OCI-LY7 (cell line): ENCODE measurements at regions not wholly inside any gene's neighbourhood (a gene's known extent, or its start where the extent isn't known, plus 50 kb on each side); places are given as distances from the start of the nearest gene placed in this dataset.

ENCODE experiments used
- BruUV-seq: library from RNA; stranded (reverse); fragments of 400-500 nt; replicated peaks from 2 replicates; lab custom pipeline; 2021; lab: Mats Ljungman, UMichigan
- CTCF ChIA-PET: fragments of 300-600 bp; sonication (Branson Sonifier 250); formaldehyde crosslinking; loops from one replicate; lab custom pipeline; 2022; ENCODE audit warnings: antibody characterized with exemption; ENCODE audit not compliant: unreplicated experiment; lab: Charles Lee
- POLR2A ChIA-PET: fragments of 300-600 bp; sonication (Branson Sonifier 250); formaldehyde crosslinking; loops from one replicate; lab custom pipeline; 2022; ENCODE audit warnings: antibody characterized with exemption; lab: Charles Lee
- DNase-seq: peaks from one replicate; pipeline ENCODE4 v3.0.0-alpha.2; 2015; ENCODE audit warnings: low spot score
- H2AFZ ChIP-seq: fragments of 200-600 bp; sonication (generic), shearing (Covaris generic); 2 replicates; pipeline ENCODE4 v1.6.1; 2014; ENCODE audit warnings: mild to moderate bottlenecking, antibody characterized with exemption, low read length, moderate library complexity
- H3K27ac ChIP-seq: fragments of 200-600 bp; sonication (generic); 2 replicates; pipeline ENCODE4 v1.5.1; 2014; ENCODE audit warnings: mixed run types, low read depth, mild to moderate bottlenecking, moderate library complexity, low read length, inconsistent platforms; ENCODE audit not compliant: poor library complexity, severe bottlenecking
- H3K36me3 ChIP-seq: fragments of 200-600 bp; sonication (generic); 2 replicates; pipeline ENCODE4 v1.6.1; 2014; ENCODE audit warnings: mild to moderate bottlenecking, antibody characterized with exemption, low read length, moderate library complexity, mixed read lengths; ENCODE audit not compliant: insufficient read depth
- H3K4me1 ChIP-seq: fragments of 200-600 bp; sonication (generic); 2 replicates; pipeline ENCODE4 v1.5.1; 2014; ENCODE audit warnings: mild to moderate bottlenecking, low read length; ENCODE audit not compliant: insufficient read depth, poor library complexity, severe bottlenecking
- H3K4me2 ChIP-seq: fragments of 200-600 bp; sonication (generic); 2 replicates; pipeline ENCODE4 v1.6.1; 2014; ENCODE audit warnings: mild to moderate bottlenecking, low read length
- H3K4me3 ChIP-seq: fragments of 200-600 bp; sonication (generic); 2 replicates; pipeline ENCODE4 v1.5.1; 2014; ENCODE audit warnings: mild to moderate bottlenecking, low read depth, low read length; ENCODE audit not compliant: poor library complexity, severe bottlenecking
- H3K79me2 ChIP-seq: fragments of 200-600 bp; sonication (generic); 2 replicates; pipeline ENCODE4 v1.6.1; 2016; ENCODE audit warnings: low read depth, mild to moderate bottlenecking, low read length, moderate library complexity, mixed read lengths; ENCODE audit not compliant: insufficient read depth
- H3K9me2 ChIP-seq: fragments of 200-600 bp; sonication (generic); 2 replicates; pipeline ENCODE4 v1.6.1; 2016; ENCODE audit warnings: mild to moderate bottlenecking, low read length, mixed read lengths; ENCODE audit not compliant: insufficient read depth
- H3K9me3 ChIP-seq: fragments of 200-600 bp; sonication (generic); 2 replicates; pipeline ENCODE4 v1.6.1; 2014; ENCODE audit warnings: mild to moderate bottlenecking, mixed run types, low read length, mixed read lengths
- H4K20me1 ChIP-seq: fragments of 200-600 bp; sonication (generic); 2 replicates; pipeline ENCODE4 v1.6.1; 2014; ENCODE audit warnings: mild to moderate bottlenecking, antibody characterized with exemption, low read length, moderate library complexity, mixed read lengths; ENCODE audit not compliant: insufficient read depth
- EZH2phosphoT487 ChIP-seq: fragments of 200-600 bp; sonication (generic); IDR thresholded peaks from 2 replicates; pipeline ENCODE4 v1.6.1; 2018; ENCODE audit warnings: low read depth, borderline replicate concordance, mild to moderate bottlenecking, mixed run types, antibody characterized with exemption, low read length, moderate library complexity, mixed read lengths
- intact Hi-C: fragments of 100-400 bp; cut with micrococcal nuclease; formaldehyde crosslinking; loops from one replicate; pipeline ENCODE4 v1.10.0; 2022; ENCODE audit not compliant: unreplicated experiment
- TF ChIP-seq, protein P1 (sequence below): fragments of 200-600 bp; sonication (generic); conservative IDR thresholded peaks from 2 replicates; pipeline ENCODE4 v1.5.1; 2014; ENCODE audit warnings: mild to moderate bottlenecking, antibody characterized with exemption, low read length, moderate library complexity, mixed read lengths

DNA sequence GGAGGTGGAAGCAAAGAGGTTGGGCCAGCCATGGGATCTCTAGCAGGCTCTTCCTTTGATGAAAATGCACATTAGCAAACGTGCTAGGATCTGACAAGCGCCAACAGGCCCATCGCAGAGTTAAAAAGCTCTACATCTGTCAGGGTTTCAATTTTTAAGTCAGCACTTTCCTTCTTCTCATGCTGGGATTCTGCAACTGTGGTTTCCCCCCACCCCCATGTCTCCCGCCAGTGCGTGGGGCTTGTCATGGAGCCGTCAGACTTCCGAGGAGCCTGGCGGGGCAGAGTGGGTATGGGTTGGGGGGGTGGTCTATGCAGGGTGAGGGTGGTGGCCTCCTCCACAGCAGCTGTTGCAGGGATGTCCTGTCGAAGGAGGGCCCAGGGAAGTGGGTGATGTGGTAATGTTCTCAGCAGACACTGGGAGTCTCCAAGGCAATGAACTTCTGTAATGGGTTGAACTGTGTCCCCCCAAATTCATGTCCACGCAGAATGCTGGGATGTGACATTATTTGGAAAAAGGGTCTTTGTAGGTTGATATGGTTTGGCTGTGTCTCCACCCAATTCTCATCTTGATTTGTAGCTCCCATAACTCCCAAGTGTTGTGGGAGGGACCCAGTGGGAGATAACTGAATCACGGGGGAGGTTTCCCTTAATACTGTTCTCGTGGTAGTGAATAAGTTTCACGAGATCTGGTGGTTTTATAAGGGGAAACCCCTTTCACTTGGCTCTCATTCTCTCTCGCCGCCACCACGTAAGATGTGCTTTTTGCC is 115.2 kb upstream of the MAP1LC3B2 start:
- no peak for DNase-seq
- intact Hi-C loops = no loop called here
- H2AFZ ChIP-seq = no peak overlapping the region
- no peak overlapping the region for H3K4me3 ChIP-seq
- ChIA-PET POLR2A (no interaction called here), CTCF (no interaction called here)
- H3K27ac ChIP-seq = no peak overlapping the region
- H3K4me1 ChIP-seq = no peaks in the 10 kb centered on the region
- no peak overlapping the region for H3K4me2 ChIP-seq
- no peak for TF ChIP-seq EZH2phosphoT487
- TF ChIP-seq, protein P1, sequence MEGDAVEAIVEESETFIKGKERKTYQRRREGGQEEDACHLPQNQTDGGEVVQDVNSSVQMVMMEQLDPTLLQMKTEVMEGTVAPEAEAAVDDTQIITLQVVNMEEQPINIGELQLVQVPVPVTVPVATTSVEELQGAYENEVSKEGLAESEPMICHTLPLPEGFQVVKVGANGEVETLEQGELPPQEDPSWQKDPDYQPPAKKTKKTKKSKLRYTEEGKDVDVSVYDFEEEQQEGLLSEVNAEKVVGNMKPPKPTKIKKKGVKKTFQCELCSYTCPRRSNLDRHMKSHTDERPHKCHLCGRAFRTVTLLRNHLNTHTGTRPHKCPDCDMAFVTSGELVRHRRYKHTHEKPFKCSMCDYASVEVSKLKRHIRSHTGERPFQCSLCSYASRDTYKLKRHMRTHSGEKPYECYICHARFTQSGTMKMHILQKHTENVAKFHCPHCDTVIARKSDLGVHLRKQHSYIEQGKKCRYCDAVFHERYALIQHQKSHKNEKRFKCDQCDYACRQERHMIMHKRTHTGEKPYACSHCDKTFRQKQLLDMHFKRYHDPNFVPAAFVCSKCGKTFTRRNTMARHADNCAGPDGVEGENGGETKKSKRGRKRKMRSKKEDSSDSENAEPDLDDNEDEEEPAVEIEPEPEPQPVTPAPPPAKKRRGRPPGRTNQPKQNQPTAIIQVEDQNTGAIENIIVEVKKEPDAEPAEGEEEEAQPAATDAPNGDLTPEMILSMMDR = no peak
- no peaks in the 10 kb centered on the region for H3K9me3 ChIP-seq
- H3K79me2 ChIP-seq = no peaks in the 10 kb centered on the region
- no peaks in the 10 kb centered on the region for H3K36me3 ChIP-seq
- no peaks in the 10 kb centered on the region for H3K9me2 ChIP-seq
- no peaks in the 10 kb centered on the region for H4K20me1 ChIP-seq
- BruUV-seq = no TSS peak

DNA sequence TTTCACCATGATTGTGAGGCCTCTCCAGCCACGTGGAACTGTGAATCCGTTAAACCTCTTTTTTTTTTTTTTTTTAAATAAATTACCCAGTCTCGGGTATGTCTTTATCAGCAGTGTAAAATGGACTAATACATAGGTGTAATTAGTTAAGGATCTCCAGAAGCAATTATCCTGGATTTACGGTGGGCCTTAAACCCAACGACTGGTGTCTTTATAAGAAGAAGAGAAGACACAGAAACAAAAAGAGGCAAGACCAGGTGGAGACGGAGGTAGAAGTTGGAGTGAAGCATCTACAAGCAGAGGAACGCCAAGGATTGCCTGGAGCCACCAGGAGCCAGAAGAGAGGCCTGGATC is 114.6 kb upstream of the MAP1LC3B2 start:
- no peaks in the 10 kb centered on the region for H3K9me3 ChIP-seq
- H3K36me3 ChIP-seq = no peaks in the 10 kb centered on the region
- H3K4me1 ChIP-seq = no peaks in the 10 kb centered on the region
- no peaks in the 10 kb centered on the region for H4K20me1 ChIP-seq
- no peaks in the 10 kb centered on the region for H3K79me2 ChIP-seq
- TF ChIP-seq EZH2phosphoT487 = no peak
- TF ChIP-seq, protein P1 = no peak
- H3K4me2 ChIP-seq = no peak overlapping the region
- DNase-seq = no peak
- POLR2A ChIA-PET = no interaction called here
- CTCF ChIA-PET = no interaction called here
- no peaks in the 10 kb centered on the region for H3K9me2 ChIP-seq
- intact Hi-C loops = no loop called here
- no TSS peak for BruUV-seq
- H3K27ac ChIP-seq = no peak overlapping the region
- H3K4me3 ChIP-seq = no peak overlapping the region
- no peak overlapping the region for H2AFZ ChIP-seq

DNA sequence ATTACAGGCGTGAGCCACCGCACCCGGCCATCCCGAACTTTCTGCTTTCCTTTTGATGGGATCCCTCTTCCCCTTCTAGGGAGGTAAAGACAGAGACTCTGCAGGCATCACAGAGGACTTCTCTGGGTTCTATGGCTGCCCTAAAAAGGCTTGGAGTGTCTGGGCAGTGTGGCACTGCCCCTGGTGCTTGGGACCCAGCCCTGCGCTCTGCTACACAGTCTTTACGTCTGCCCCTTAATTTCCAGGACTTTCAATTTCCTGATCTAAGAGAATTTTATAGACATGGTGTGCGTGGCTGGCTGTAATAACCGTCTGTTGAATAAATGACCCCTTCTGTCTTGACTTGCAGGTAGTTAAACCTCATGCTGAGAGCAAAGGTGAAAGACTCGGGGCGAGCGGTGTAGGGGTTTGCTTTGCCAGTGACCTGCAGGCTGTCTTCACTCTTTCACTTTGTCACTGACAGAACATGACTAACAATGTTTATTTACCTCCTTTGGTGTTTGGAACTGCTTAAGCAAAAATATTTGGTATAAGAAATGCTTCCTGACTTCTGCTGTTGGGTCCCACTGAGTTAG is 110.9 kb upstream of the MAP1LC3B2 start:
- TF ChIP-seq, protein P1 = no peak
- no peak for TF ChIP-seq EZH2phosphoT487
- no peak overlapping the region for H2AFZ ChIP-seq
- ChIA-PET CTCF (no interaction called here), POLR2A (no interaction called here)
- no peaks in the 10 kb centered on the region for H3K79me2 ChIP-seq
- no peaks in the 10 kb centered on the region for H3K36me3 ChIP-seq
- H3K27ac ChIP-seq = no peak overlapping the region
- no peak overlapping the region for H3K4me2 ChIP-seq
- no peaks in the 10 kb centered on the region for H3K4me1 ChIP-seq
- intact Hi-C loops = no loop called here
- no peaks in the 10 kb centered on the region for H3K9me3 ChIP-seq
- DNase-seq = no peak
- H4K20me1 ChIP-seq = no peaks in the 10 kb centered on the region
- no peaks in the 10 kb centered on the region for H3K9me2 ChIP-seq
- no TSS peak for BruUV-seq
- H3K4me3 ChIP-seq = no peak overlapping the region
